Head of caudate nucleus (tissue), 42 donors: ENCODE measurements at regions not wholly inside any gene's neighbourhood (a gene's known extent, or its start where the extent isn't known, plus 50 kb on each side); places are given as distances from the start of the nearest gene placed in this dataset.
"Not testable (repeated sequence)": the region's sequence is repeated elsewhere in the genome, so short reads cannot be mapped to it uniquely, and the experiment has no call there.

ENCODE experiments used
- DNase-seq, 42 donors: peaks; one replicate each; pipeline versions ENCODE4 v3.0.0 to v3.0.0-alpha.2; 2020 to 2021; ENCODE audit warnings: mixed read lengths in 7 of 42
- intact Hi-C: fragments of 100-400 bp; cut with DNase I; formaldehyde crosslinking; loops from one replicate; pipeline ENCODE4 v1.15.0; 2022

DNA sequence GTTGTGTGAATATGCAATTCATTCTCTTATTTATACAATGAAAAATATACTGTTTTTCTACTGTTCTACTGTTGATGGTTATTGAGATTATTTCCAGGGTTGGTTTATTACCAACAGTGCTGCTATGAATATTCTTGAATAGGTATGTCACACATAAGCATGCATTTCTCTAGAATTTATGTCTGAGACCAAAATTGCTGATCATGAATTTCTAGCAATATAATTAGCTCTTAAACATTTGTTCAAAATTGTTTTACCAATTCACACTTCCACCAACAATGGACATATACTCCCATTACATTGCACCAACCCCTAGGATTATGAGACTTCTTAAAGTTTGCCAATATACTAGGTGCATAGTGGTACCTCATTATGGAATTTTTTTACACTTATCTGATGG, 164.1 kb upstream of the KCNQ5 start:
- intact Hi-C loops: no loop called here
- DNase-seq: no peak

DNA sequence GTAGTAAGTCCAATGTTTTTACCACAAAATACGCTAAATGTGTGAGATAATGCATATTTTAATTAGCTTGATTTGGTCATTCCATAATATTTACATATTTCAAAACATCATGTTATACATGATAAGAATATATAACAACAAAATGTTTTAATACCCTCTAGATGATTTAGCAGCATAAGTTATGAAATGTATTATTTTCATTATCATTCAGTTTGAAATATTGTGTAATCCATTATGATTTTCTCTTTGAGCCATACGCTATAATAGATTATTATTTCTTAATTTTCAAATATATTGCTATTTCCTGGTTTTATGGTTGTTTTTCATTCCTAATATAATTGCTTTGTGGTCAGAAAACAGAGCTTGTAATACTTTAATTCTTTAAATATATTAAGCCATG, 163.3 kb upstream of the KCNQ5 start:
- DNase-seq: no peak
- intact Hi-C loops: no loop called here

DNA sequence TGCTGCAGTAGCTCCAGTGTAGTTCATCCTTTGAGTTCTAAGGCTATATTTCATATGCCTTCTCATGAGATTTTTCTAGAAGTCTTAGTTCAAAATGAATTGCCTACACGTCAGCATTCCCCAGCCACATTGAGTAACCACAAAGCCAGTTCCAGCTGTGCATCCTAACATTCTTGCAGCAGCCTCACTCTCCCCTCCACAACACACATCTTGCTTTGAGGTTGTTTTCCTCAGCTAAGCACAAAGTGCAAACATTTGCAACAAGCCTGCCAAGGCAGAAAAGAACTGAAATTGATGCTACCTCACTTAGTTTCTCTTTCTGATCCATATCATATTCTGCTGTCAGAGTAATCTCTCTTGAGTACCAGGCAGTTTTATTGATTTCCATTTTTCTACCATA, 160.7 kb upstream of the KCNQ5 start:
- DNase-seq: no peak
- intact Hi-C loops: no loop called here

DNA sequence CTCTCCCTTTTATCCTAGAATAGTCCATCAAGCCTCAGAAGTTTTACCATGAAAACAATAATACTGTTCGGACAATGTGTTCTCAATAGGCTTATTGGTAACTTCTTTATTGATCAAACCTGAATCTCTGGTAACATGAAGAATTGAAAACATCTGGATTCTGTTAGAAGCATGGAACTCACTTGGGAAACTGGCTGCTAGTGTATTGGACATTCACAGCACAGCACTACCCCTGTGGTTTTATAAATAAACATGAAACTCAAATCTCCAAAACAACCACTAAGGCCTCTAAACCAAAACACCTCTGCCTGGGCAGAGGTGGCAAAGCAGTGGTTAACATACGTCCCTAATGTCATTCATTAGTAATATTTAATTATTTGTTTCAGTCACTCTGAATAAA, 157.6 kb upstream of the KCNQ5 start:
- no peak for DNase-seq
- intact Hi-C loops: no loop called here

DNA sequence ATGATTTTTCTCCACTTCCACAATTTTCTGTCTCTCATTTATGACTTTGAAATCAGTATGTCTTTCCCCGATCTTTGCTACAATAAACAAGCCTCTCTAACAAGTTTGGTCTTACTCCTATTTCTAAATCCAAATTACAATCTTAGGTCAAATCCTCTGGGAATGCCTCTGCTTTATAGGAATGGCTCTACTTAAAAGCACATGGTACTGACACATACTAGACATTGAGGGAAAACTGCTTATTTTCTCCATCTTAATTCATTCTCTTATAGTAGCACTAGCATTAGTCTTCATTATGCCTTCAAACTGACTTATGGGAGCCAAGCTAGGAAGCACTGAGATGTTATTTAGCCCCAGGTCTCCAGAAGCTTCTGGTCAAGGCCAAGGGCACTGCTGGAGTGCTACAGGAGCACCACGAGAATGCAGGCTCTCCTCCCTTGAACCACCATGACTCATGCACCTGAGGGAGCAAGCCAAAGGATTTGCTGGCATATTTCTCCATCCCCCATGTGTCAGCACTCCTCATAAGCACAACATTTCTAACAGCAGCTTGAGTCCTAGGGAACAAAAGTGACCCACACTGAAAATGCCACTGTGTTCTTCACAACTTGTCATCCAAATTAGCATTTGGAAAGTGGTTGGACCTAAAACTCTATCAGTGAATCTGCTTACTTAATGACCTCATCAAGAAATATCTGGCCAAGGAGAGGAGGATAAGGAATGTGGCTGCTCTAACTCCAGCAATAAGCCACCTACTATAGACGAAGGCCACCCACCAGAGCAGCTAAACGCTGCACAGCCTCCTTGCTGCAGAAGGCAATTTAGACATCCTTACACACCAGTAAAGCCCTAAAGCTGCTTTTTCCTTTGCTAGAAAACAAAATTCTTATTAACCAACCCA, 156.8 kb upstream of the KCNQ5 start:
- intact Hi-C loops: no loop called here
- no peak for DNase-seq

DNA sequence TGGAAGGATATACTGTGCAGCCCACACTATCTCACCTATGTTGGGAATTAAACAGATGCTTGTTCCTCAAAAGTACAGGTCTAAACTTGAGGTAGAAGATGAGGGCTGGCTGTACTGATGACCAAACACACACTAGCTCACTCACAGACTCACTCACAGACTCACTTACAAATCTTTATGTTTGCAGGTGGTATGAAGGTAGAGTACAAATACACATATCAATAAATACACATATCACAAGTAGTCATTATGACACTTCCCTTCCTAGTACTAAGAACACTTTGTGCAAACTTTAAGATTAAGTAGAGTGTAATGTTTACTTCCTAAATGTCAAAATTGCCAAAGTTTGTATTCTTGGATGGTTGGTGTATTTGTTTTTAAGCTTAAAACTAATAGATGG, 155.4 kb upstream of the KCNQ5 start:
- DNase-seq: no peak
- intact Hi-C loops: no loop called here

DNA sequence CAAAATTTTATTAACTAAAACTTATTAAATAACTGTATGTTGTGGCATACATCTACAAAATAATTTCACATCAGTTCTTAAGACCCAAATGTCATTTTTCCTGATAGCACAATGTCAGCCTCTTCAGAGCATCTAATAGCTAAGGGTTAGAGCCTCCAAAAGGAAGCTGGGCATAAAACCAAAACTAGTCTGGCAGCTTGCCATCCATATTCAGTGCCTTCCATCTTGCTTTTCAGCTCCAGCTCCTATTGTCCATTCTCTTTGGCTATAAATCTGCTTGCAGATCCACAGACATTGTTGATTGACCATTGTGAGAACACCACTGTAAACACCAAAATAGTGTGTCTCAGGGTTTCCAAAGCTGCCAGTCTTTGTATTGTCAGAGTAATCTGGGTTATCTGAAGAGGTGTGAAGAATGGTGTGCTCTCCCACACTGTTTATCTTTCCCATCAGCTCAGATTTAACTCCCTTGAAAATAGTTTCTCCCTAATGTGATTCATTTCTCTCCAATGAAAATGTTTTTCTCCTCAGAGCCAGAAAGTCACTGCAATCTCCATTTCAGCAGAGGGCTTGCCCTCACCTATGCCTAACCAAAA, 154.8 kb upstream of the KCNQ5 start:
- DNase-seq: peak in 23 of 42 donors; percentile 9 to 75 (median 37)
- intact Hi-C loops: no loop called here

DNA sequence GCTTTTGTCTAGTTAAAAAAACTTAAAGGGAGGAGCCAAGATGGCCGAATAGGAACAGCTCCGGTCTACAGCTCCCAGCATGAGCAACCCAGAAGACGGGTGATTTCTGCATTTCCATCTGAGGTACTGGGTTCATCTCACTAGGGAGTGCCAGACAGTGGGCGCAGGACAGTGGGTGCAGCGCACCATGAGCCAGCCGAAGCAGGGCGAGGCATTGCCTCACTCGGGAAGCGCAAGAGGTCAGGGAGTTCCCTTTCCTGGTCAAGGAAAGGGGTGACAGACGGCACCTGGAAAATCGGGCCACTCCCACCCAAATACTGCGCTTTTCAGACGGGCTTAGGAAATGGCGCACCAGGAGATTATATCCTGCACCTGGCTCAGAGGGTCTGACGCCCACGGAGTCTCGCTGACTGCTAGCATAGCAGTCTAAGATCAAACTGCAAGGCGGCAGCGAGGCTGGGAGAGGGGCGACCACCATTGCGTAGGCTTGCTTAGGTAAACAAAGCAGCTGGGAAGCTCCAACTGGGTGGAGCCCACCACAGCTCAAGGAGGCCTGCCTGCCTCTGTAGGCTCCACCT, 152.4 kb upstream of the KCNQ5 start:
- intact Hi-C loops, DNase-seq: not testable (repeated sequence)

DNA sequence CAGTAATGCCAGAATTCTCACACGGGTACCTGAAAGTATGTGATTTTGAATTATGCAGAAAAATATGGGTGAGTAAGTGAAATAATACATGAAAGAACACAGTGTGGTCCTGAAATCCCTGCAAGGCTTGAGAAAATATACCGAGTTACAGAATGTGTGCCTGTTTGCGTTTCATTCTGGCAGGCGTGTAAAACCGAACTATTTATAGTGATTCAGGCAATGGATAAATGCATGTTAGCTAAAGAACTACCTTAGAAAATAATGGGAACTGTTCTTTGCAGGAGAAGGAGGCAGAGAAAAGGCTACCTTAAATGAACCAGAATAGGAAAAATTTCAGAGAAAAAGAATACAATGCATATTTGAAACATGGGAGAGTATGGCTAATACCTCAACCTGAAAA, 145.8 kb upstream of the KCNQ5 start:
- peak in 1 of 42 donors; percentile 35 for DNase-seq
- intact Hi-C loops: no loop called here

DNA sequence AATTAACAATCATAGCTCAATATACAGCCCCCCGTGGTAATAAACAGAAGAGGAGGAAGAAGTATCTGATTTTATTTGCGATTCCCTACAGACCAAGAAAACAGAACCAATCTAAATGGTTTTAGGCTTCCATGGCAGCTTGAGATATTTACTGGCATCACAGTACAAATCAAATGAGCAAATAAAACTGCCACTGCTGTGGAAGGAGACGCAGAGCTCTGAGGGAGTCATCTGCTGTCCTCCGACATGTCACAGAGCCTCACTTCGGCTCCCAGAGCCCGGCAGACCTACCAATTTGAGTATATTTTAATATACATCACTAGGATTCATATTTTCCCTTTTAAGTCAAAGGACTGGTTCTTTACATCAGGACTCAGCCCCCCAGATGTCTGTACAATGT, 145.2 kb upstream of the KCNQ5 start:
- intact Hi-C loops: no loop called here
- DNase-seq: no peak

DNA sequence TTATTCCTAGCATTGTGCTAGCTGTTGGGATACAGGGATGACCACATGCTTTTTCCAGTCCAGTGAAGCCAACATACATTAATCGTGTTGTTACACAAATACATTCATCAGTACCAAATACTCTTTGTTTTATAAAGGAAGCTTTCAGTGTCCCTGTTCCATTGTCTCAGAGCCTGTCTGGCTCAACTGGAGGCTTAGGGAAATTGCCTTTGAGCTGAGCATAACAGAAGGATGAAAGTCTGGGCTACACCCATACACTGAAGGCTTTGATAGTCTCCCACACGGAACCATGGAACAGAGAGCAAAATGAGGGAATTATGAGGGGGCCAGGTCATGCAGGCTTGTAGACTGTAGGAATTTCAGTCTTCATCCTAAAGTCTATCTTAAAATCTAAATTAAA, 126.4 kb upstream of the KCNQ5 start:
- no peak for DNase-seq
- intact Hi-C loops: no loop called here

DNA sequence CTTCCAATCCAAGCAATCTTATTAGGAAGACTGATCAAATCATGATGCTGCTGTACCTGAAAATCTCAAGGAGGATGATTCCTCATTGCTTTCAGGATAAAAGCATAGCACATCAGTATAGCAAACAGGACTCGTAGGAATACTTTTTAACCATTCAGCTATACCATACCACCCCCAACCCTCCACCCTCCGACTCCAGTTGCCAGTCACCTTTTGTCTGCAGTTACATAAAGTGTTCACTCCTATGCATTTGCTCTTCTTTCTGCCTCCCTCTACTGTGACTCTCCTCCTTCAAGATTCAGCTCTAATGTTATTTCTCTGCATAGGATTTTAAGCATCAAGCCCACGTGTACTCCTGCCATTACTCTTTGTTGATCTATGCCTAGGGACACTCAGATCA, 124.7 kb upstream of the KCNQ5 start:
- DNase-seq: peak in 11 of 42 donors; percentile 5 to 53 (median 40)
- intact Hi-C loops: no loop called here

DNA sequence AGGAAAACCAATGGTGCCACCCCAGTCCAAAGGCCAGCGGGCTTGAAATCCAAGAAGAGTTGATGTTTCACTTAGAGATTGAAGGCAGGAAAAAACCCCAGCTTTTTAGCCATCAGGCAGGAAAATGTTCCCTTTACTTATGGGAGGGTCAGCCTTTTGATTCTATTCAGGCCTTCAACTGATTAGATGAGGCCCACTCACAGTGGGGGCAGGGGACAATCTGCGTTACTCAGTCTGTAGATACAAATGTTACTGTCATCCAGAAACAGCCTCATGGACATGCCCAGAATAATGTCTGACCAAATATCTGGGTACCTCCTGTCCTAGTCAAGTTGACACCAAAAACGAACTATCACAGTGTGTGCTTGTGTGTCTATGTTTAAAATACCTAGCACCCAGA, 121.2 kb upstream of the KCNQ5 start:
- DNase-seq: no peak
- intact Hi-C loops: no loop called here

DNA sequence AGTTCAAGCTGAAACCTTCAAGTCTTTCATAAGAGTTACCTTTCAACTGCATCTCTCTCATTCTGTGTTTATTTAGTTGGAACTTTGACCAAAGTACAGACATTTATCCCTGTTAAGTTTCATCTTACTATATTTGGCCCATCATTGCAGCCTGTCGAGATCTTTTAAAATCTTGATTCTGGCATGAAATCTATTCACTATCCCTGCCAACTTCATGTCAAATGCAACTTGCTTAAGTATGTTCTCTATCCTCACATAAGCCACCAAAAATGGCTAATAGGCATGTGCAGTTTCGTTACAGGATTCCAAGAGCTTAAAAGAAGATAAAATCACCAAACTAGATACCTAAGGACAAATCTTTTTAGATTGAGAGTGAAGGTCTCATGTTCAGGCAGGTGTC, 117.5 kb upstream of the KCNQ5 start:
- no peak for DNase-seq
- intact Hi-C loops: no loop called here

DNA sequence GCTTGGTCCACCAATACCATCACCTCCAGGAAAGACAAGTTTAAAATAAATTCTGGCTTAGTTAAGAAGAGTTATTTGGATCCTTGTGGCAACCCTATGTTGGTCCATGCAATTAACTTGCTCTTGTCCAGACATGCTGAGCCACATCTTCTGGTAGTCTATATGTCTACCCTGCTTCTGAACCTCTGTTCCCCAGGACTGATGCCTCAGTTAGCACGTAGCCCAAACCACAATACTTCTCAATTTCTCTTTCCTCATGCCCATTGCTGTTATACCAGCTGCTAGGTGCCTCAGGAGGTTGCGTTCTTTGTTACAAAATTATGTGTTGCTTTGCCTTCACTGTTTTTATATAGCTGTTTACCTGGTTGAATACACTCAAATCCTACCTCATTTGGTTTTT, 116.4 kb upstream of the KCNQ5 start:
- intact Hi-C loops: no loop called here
- DNase-seq: no peak

DNA sequence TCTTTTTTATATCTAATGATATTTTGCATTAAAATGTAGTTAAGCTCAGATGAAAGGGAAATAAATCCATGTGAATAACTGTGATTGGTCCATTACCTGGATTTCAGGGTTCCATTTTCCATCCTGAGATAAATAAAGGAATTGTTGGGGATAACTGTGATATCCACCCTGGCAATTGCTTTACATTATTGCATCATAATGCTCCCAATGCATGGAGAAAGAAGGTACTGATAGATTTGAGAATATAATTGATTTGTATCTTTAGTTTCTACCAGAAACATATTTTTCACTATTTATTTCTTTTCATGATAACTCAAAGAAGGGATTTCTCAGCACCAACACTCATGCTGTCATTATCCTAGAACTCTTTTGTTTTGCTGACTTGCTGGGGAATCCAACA, 102.0 kb upstream of the KCNQ5 start:
- intact Hi-C loops: no loop called here
- DNase-seq: no peak

DNA sequence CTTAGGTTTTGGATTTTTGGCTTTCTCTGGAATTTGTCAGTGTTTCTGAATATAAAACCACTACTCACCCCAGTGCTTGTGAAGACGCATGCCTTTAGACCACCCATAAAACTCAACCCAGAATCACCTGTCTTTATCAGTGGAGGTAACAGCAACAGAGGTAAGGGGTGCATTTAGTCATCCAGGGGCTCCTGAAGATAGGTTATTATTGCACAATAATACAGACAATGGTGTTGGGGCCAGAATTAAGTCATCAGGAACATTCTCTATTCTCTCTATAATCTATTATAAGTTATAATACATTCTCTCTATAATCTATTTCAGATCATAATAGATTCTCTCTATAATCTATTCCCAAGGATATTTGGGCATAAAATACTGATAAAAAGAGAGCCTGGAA, 100.2 kb upstream of the KCNQ5 start:
- intact Hi-C loops: no loop called here
- DNase-seq: no peak

DNA sequence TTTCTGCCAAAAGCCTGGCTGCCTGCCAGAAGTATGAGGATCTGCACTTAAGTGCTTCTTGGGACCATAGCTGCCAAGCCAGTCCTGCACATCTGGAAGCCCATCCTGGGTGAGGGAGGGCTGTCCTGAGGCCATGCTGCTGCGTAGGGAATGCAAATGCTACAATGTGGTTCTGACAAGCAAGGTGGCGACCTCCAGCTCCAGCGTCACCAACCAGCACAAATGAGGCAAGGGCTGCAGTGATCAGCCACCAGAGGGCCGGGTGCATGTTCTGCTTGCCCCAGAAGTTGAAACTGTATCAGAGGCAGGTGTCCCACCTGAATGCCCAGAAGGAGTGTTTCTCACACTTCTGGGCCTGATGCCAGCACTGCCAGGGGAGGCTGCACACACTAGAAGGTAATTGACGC, 99.1 kb upstream of the KCNQ5 start:
- intact Hi-C loops: no loop called here
- DNase-seq: peak in 2 of 42 donors; percentile 4 to 5

DNA sequence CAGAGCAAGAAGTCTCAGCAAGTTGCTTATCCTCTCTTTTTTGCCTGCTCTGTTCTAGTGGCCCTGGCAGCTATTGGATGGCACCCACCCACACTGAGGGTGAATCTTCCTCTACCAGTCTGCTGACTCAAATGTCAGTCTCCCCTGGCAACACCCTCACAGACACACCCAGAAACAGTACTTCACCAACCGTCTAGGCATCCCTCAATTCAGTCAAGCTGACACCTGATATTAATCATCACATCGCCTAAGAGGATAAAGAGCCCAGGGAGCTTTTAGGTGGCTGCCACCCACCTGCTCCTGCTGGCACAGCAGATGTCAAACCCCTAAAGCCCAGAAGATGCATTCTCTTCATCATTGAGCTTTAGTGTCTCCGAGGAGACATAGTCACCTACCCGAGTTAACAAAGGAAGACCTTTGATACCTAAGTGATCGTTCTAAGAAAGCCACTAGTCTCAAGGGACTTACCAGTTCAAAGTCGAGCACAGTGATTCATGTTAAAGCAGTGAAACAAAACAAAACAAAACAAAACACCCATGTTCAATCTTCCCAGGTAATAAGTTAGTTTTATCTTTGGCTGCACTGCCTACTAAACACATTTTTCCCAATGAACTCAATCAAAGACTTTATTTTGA, 97.7 kb upstream of the KCNQ5 start:
- intact Hi-C loops: no loop called here
- peak in 41 of 42 donors; percentile 12 to 84 (median 45) for DNase-seq

DNA sequence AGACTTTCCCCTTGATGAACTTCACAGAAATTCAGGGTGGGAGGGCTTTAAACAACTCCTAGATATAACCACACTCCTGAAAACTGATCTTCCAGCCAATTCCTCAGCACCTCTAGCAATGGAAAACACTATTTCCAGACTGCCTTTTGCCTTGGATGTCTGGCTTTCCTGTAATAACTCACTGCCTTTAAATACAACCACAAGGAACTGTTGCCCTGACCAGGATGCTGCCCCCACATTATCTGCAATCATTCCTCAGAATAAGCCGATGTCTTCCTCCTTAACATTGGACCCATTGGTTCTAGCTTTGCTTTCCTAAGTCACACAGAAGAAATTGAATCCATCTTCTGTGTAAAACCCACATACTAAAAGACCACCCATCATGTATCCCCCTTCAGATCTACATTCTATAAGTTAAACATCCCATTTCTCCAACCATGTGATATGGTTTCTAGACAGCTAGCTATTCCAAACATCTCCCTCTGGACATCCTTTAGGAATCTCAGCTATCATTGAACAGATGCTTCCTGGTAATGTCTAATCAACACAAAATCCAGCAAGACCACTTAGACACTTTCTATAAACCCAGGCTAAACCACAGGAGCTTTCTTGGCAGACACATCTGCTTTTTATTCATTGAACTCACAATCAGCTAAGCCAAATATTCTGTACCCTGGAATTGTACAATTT, 95.9 kb upstream of the KCNQ5 start:
- intact Hi-C loops: no loop called here
- DNase-seq: no peak
